Upper lobe of left lung (tissue), 6 donors: ENCODE measurements at regions not wholly inside any gene's neighbourhood (a gene's known extent, or its start where the extent isn't known, plus 50 kb on each side); places are given as distances from the start of the nearest gene placed in this dataset.

Experiments used
- ATAC-seq, 2 donors: fragments of 200-7000 bp; cut with Tn5 transposase; one replicate each; pipeline ENCODE4 v1.9.1; 2022; ENCODE audit warnings: mild to moderate bottlenecking in 2 of 2, moderate library complexity in 2 of 2; ENCODE audit not compliant: low FRiP score in 2 of 2
- DNase-seq, 2 donors: peaks; one replicate each; pipeline ENCODE4 v3.0.0-alpha.2; 2019 to 2020
- H3K27ac ChIP-seq, 4 donors: fragments of 200-600 bp; sonication (generic); one replicate each; pipeline ENCODE4 v1.5.1; 2016 to 2019
- H3K27me3 ChIP-seq, 4 donors: fragments of 200-600 bp; sonication (generic); one replicate each; pipeline ENCODE4 v1.5.1; 2017 to 2019
- H3K36me3 ChIP-seq, 4 donors: fragments of 200-600 bp; sonication (generic); one replicate each; pipeline ENCODE4 v1.5.1; 2016 to 2019
- H3K4me1 ChIP-seq, 4 donors: fragments of 200-600 bp; sonication (generic); one replicate each; pipeline ENCODE4 v1.5.1; 2018 to 2019
- H3K4me3 ChIP-seq, 4 donors: fragments of 200-600 bp; sonication (generic); one replicate each; pipeline ENCODE4 v1.5.1; 2017 to 2019; ENCODE audit warnings: mild to moderate bottlenecking in 2 of 4, moderate library complexity in 1 of 4
- H3K9me3 ChIP-seq, 4 donors: fragments of 200-600 bp; sonication (generic); one replicate each; pipeline ENCODE4 v1.5.1; 2018 to 2019
- EP300 ChIP-seq, 4 donors: sonication (generic); formaldehyde crosslinking; IDR thresholded peaks; one replicate each; pipeline ENCODE4 v1.5.1; 2017; ENCODE audit warnings: antibody characterized with exemption in 4 of 4, control low read depth in 2 of 4
- POLR2A ChIP-seq, 4 donors: fragments of 450-650 bp; IDR thresholded peaks; one replicate each; pipeline ENCODE4 v1.5.1; 2016 to 2017; ENCODE audit warnings: antibody characterized with exemption in 4 of 4, mild to moderate bottlenecking in 2 of 4
- POLR2AphosphoS5 ChIP-seq, 2 donors: sonication (generic); formaldehyde crosslinking; IDR thresholded peaks; one replicate each; pipeline ENCODE4 v1.5.1; 2017; ENCODE audit warnings: antibody characterized with exemption in 2 of 2
- WGBS, 2 donors: methylation state at CpG; one replicate each; pipeline ENCODE4 v1.1.5; 2017 to 2018; 5-methylcytosine and 5-hydroxymethylcytosine counted together
- TF ChIP-seq, protein P1 (sequence below), 6 experiments: fragments of 450-650 bp in 4 of 6; fragments of 200-600 bp in 2 of 6; sonication (generic) in 2 of 6; IDR thresholded peaks; one replicate each; pipeline ENCODE4 v1.5.1; 2016 to 2019; ENCODE audit warnings: antibody characterized with exemption in 6 of 6
- donor health status: DM: no; HTN: no; CAD: no; lungs with moderate emphysema.
- donor health status: DM: no; HTN: yes; CAD: no; lungs with severe emphysema.

GRCh38 chr10:125262409-125262808 lies 102.0 kb upstream of the CTBP2 start:
- TF ChIP-seq POLR2A (IDR thresholded peaks at IDR 0.05), result no peak
- no peak for TF ChIP-seq POLR2AphosphoS5 (IDR thresholded peaks at IDR 0.05)
- TF ChIP-seq, protein P1, sequence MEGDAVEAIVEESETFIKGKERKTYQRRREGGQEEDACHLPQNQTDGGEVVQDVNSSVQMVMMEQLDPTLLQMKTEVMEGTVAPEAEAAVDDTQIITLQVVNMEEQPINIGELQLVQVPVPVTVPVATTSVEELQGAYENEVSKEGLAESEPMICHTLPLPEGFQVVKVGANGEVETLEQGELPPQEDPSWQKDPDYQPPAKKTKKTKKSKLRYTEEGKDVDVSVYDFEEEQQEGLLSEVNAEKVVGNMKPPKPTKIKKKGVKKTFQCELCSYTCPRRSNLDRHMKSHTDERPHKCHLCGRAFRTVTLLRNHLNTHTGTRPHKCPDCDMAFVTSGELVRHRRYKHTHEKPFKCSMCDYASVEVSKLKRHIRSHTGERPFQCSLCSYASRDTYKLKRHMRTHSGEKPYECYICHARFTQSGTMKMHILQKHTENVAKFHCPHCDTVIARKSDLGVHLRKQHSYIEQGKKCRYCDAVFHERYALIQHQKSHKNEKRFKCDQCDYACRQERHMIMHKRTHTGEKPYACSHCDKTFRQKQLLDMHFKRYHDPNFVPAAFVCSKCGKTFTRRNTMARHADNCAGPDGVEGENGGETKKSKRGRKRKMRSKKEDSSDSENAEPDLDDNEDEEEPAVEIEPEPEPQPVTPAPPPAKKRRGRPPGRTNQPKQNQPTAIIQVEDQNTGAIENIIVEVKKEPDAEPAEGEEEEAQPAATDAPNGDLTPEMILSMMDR (IDR thresholded peaks at IDR 0.05), result no peak
- no peak for TF ChIP-seq EP300 (IDR thresholded peaks at IDR 0.05)
- WGBS, 2 donors, result 77 to 82% methylated on average over 6 of the region's 6 CpGs

GRCh38 chr10:125261491-125262186 lies 101.3 kb upstream of the CTBP2 start:
- TF ChIP-seq EP300 (IDR thresholded peaks at IDR 0.05), result no peak
- TF ChIP-seq POLR2AphosphoS5 (IDR thresholded peaks at IDR 0.05), result no peak
- Histone ChIP-seq H3K27me3 (no peaks in the 10 kb centered on the region), H3K9me3 (no peaks in the 10 kb centered on the region), H3K36me3 (no peaks in the 10 kb centered on the region), H3K4me1 (no peaks in the 10 kb centered on the region), H3K27ac (no peak overlapping the region), H3K4me3 (no peak overlapping the region)
- ATAC-seq, result no peak
- no peak for DNase-seq
- WGBS, 2 donors, result 74 to 85% methylated on average over 6 of the region's 6 CpGs

More at GRCh38 chr10:125262409-125262808, 102.0 kb upstream of the CTBP2 start:
- no peak overlapping the region for H3K27ac ChIP-seq
- ATAC-seq, result no peak
- H3K4me1 ChIP-seq, result no peaks in the 10 kb centered on the region
- no peaks in the 10 kb centered on the region for H3K27me3 ChIP-seq
- H3K9me3 ChIP-seq, result no peaks in the 10 kb centered on the region
- DNase-seq, result no peak
- no peak overlapping the region for H3K4me3 ChIP-seq
- no peaks in the 10 kb centered on the region for H3K36me3 ChIP-seq

GRCh38 chr10:125260260-125260659 lies 99.9 kb upstream of the CTBP2 start:
- no peak overlapping the region for H3K4me3 ChIP-seq
- no peaks in the 10 kb centered on the region for H3K36me3 ChIP-seq
- no peaks in the 10 kb centered on the region for H3K27me3 ChIP-seq
- TF ChIP-seq, protein P1 (IDR thresholded peaks at IDR 0.05), result no peak
- TF ChIP-seq POLR2A (IDR thresholded peaks at IDR 0.05) (no peak), EP300 (IDR thresholded peaks at IDR 0.05) (no peak), POLR2AphosphoS5 (IDR thresholded peaks at IDR 0.05) (no peak)
- no peaks in the 10 kb centered on the region for H3K9me3 ChIP-seq
- no peak for ATAC-seq
- H3K4me1 ChIP-seq, result no peaks in the 10 kb centered on the region
- 87 to 89% methylated on average over 8 to 9 of the region's 9 CpGs for WGBS, 2 donors
- no peak for DNase-seq
- no peak overlapping the region for H3K27ac ChIP-seq

GRCh38 chr10:125259651-125260050 lies 99.3 kb upstream of the CTBP2 start:
- ATAC-seq, result no peak

GRCh38 chr10:125258676-125259075 lies 98.3 kb upstream of the CTBP2 start:
- Histone ChIP-seq H3K27ac (no peak overlapping the region), H3K9me3 (no peaks in the 10 kb centered on the region), H3K36me3 (no peaks in the 10 kb centered on the region), H3K27me3 (no peaks in the 10 kb centered on the region), H3K4me1 (no peaks in the 10 kb centered on the region), H3K4me3 (no peak overlapping the region)
- ATAC-seq, result no peak
- TF ChIP-seq, protein P1 (IDR thresholded peaks at IDR 0.05), result no peak
- no peak for TF ChIP-seq EP300 (IDR thresholded peaks at IDR 0.05)
- no peak for TF ChIP-seq POLR2AphosphoS5 (IDR thresholded peaks at IDR 0.05)
- no peak for TF ChIP-seq POLR2A (IDR thresholded peaks at IDR 0.05)
- no peak for DNase-seq
- WGBS, 2 donors, result 54 to 55% methylated on average over 2 of the region's 2 CpGs

More at GRCh38 chr10:125259651-125260050, 99.3 kb upstream of the CTBP2 start:
- 76 to 80% methylated on average over 4 of the region's 4 CpGs for WGBS, 2 donors
- TF ChIP-seq POLR2A (IDR thresholded peaks at IDR 0.05), result no peak
- TF ChIP-seq POLR2AphosphoS5 (IDR thresholded peaks at IDR 0.05), result no peak
- TF ChIP-seq, protein P1 (IDR thresholded peaks at IDR 0.05), result no peak
- no peak for TF ChIP-seq EP300 (IDR thresholded peaks at IDR 0.05)
- no peak for DNase-seq
- Histone ChIP-seq H3K4me1 (no peaks in the 10 kb centered on the region), H3K9me3 (no peaks in the 10 kb centered on the region), H3K36me3 (no peaks in the 10 kb centered on the region), H3K4me3 (no peak overlapping the region), H3K27ac (no peak overlapping the region), H3K27me3 (no peaks in the 10 kb centered on the region)
